GM19351 (cell line): ENCODE measurements at regions not wholly inside any gene's neighbourhood (a gene's known extent, or its start where the extent isn't known, plus 50 kb on each side); places are given as distances from the start of the nearest gene placed in this dataset.
"Not testable (repeated sequence)": the region's sequence is repeated elsewhere in the genome, so short reads cannot be mapped to it uniquely, and the experiment has no call there.

Source experiments
- ATAC-seq: cut with Tn5 transposase; IDR thresholded peaks from one replicate; pipeline ENCODE4 v1.9.1; 2021; ENCODE audit warnings: mild to moderate bottlenecking, moderate library complexity; ENCODE audit not compliant: unreplicated experiment

DNA sequence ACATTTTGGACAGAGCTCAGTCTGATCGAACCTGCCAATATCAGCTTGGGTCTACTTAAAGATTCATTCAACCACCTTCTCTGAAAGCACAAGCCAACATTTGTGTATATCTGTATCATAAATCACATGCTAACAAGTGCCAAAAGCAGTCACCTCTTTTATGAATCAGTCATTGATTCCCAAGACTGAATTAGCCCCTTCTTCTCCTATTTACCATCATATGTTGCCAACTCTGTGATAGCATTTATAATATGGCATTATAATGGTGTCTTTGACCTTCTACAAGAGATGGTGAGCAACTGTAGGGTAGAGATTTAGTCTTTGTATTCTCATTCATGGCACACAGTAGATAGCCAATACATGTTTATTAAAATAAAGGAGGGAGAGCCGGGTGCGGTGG lies 61.4 kb downstream of the DDX53 start:
- no peak for ATAC-seq

DNA sequence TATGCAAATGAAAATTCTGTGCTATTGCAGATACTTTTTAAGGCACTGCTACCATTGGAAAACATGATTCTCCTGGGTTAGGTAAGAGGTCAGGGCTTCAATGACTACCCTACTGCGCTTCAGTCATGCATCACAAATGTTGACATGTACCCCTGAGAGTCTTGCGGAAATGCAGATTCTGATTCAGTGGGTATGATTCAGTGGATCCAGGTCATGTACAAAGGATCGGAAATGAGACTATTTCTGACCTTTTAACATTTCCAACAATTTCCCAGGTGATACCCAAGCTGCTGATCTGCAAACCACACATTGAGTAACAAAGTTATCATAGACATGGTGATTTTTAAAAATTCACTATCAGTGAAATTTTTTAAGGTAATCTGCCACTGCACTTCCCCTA lies 62.6 kb downstream of the DDX53 start:
- no peak for ATAC-seq

- peak; percentile 81 for ATAC-seq
These were observed 67.0 kb downstream of the DDX53 start for GRCh38 chrX:23066588-23067281.

- ATAC-seq = not testable (repeated sequence)
These were observed 75.7 kb downstream of the DDX53 start for GRCh38 chrX:23075461-23075860.

- no peak for ATAC-seq
These were observed 79.6 kb downstream of the DDX53 start for GRCh38 chrX:23079347-23079746.

- no peak for ATAC-seq
These were observed 101.1 kb downstream of the DDX53 start for GRCh38 chrX:23100826-23101225.

DNA sequence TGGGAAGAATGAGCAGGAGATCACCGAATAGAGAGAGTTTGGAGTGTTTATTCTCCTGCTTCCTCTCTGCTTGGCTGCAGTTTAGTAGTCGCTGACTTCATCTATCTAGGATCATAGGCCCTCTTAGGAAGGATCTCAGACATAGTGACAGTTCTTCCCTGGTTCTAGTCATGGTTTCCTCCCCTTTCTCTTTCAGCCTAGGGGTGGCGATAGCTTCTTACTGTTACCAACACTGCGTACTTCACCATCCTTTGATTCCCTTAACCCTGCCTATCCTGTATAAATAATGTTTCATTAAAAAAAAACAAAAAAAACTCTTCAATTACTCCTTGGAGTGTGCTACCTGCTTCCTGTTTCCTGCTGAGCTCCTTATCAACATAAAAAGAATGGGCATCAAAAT lies 103.8 kb downstream of the DDX53 start:
- ATAC-seq = no peak

- ATAC-seq = no peak
These were observed 114.5 kb downstream of the DDX53 start for GRCh38 chrX:23114241-23114640.

- ATAC-seq = no peak
These were observed 115.9 kb downstream of the DDX53 start for GRCh38 chrX:23115651-23116050.

DNA sequence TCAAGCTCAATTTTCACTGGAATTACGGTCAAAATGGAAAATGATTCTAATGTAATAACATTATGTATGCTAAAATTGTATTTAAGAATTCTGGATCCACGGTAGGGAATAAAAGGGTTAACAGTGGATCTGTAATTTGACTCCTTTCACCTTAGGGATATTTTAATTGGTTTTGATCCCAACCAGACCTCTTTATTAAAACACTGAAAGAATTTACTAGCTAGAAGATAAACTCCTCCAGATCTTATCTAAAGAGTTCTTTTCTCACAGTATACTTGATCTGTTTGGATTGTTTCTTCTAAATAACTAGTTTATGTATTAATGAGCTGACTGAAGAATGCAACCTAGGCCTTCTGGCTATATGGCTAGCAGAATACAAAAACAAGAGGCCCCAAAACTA lies 118.4 kb downstream of the DDX53 start:
- ATAC-seq = no peak

- ATAC-seq = no peak
These were observed 119.2 kb downstream of the DDX53 start for GRCh38 chrX:23118890-23119527.

- ATAC-seq = no peak
These were observed 127.8 kb downstream of the DDX53 start for GRCh38 chrX:23127586-23127985.

DNA sequence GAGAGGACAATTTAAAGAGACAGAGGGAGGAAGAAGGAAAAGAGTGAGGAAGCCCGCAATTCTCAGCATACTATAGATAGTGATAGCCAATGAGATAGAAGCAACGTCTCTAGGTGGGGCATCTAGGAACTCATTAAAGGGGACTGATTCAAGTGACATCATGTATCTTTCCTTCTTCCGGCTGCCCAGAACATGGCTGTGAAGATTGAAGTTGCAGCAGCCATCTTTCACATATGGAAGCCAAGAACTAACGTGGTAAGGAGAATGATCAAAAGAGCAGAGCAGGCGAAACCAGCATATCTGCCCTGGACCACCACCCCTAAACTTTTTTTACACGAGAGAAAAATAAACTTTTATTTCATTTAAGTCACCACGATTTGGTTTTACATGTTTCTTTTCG lies 133.8 kb downstream of the DDX53 start:
- no peak for ATAC-seq

- ATAC-seq = no peak
These were observed 134.4 kb downstream of the DDX53 start for GRCh38 chrX:23134136-23134535.

- no peak for ATAC-seq
These were observed 137.1 kb downstream of the DDX53 start for GRCh38 chrX:23136816-23137215.

DNA sequence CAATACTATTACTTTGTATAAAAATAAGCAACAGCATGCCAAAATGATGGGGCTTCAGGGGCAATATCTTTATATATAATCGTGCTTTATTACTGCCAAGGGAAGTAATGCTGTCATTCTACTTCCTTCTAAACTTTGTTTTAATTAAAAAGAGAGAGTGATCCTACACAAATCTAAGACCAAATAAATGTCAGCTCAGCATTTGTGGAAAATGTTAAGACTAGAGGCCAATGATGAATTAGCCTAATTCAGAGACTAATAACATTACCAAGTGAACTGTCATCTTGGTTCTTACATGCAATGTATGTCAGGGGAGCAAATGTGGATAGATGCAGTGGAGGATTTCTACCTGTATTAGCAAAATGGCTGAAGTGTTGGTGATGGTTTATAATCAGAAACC lies 166.4 kb upstream of the PTCHD1 start:
- no peak for ATAC-seq

- ATAC-seq = peak; percentile 87
These were observed 148.7 kb upstream of the PTCHD1 start for GRCh38 chrX:23185951-23186350.

DNA sequence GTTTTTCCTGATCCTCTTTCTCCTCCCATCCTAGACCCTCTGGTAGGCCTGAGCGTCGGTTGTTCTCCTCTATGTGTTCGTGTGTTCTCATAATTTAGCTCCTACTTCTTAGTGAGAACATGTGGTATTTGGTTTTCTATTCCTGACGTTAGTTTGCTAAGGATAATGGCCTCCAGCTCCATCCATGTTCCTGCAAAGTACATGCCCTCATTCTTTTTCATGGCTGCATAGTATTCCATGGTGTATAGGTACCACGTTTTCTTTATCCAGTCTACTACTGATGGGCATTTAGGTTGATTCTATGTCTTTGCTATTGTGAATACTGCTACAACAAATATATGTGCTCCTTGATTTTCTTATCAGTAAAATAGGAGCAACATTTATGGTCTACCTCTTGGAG lies 146.8 kb upstream of the PTCHD1 start:
- no peak for ATAC-seq

DNA sequence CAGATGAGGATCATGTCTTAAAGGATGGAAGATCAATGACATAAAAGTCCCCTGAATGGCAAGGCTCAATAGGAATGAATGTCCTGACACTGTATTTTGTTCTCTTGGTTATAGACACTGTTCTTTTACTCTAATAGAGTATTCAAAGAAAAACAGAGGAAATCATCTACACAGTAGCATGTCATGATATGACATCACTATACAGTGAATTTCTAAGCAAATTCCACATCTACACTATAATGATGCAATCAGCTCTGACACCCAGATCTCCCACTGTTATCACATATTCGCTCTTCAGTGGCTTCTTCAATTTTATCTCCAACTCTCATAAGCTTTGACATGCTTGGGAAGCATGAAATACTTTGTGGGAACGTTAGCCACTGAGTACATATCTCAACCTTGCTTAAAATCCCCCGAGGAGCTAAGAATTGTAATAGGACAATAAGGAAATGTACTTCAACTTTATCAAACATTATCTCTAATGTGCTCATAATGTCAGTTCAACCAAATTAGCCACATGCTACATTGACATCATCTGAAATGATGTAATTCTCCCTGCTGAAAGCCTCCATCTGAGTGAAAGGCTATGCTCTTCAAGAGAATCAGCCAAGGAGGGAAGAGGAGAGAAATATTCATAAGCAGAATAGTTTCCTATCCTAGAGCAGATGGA lies 139.6 kb upstream of the PTCHD1 start:
- ATAC-seq = no peak

DNA sequence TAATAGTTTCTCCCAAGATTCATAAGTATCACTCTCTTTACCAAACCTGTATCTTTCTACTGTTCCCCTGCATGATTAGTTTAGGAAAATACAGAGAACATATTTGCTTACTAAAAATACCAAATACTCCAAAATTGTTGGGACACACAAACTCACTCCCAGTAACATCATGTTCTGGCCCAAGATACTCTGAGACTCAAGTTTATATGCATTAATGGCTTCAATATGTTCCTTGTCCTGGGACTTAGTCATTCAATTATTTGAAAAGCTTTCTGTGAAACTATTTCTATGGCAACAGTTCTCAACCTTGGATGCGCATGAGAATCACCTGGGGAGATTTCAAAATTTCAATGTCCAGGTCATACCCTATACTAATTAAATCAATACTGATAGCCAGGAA lies 138.9 kb upstream of the PTCHD1 start:
- no peak for ATAC-seq

DNA sequence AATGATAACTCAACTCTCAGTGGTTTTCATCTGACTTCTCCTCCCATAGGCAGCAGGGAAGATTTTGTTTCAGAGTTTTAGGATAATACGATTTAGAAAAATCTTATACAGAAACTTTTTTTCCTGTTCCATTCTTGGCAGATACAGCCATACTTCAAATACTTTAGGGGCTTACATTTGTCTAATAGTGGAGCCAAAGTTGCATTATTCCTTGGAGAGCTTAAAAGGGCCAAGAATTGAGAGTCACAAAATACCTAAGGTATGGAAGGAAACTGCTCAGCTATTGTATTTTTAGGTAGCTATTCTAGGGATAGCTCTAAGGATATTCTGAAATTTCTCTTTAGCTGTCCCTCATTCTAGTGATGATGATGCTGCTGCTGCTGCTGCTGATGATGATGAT lies 132.9 kb upstream of the PTCHD1 start:
- ATAC-seq = no peak

GRCh38 chrX:23202326-23202725 lies 132.3 kb upstream of the PTCHD1 start:
- no peak for ATAC-seq
